SK-N-SH (cell line): ENCODE measurements at regions not wholly inside any gene's neighbourhood (a gene's known extent, or its start where the extent isn't known, plus 50 kb on each side); places are given as distances from the start of the nearest gene placed in this dataset.

Experiments
- CTCF ChIA-PET: fragments of 300-600, 350-600 bp; formaldehyde crosslinking; extraction: SDS; loops from one replicate; lab custom pipeline; 2021; lab: Yijun Ruan, JAX
- POLR2A ChIA-PET: fragments of 350-600 bp; sonication (Branson Sonifier 250); formaldehyde crosslinking; extraction: SDS; loops from one replicate; lab custom pipeline; 2020; ENCODE audit warnings: antibody characterized with exemption, inconsistent platforms; lab: Yijun Ruan, JAX
- DNase-seq: peaks from one replicate; pipeline ENCODE4 v3.0.0; 2012
- H2AFZ ChIP-seq: fragments of 200-600 bp; sonication (generic); 2 replicates; pipeline ENCODE4 v1.8.1; 2016; ENCODE audit warnings: antibody characterized with exemption, mild to moderate bottlenecking, low read depth
- H3F3A ChIP-seq: fragments of 200-600 bp; sonication (generic); replicated peaks from 2 replicates; pipeline ENCODE3; 2016; ENCODE audit warnings: antibody characterized with exemption, mild to moderate bottlenecking; ENCODE audit not compliant: insufficient read depth
- H3K27ac ChIP-seq, 2 experiments: fragments of 200-500 bp in 1 of 2; fragments of 200-600 bp in 1 of 2; sonication (Bioruptor generic) in 1 of 2; sonication (generic), shearing (Covaris generic) in 1 of 2; 2 replicates each; pipeline versions ENCODE4 v1.5.1 to v1.6.1; 2014 to 2016; ENCODE audit warnings: low read depth in 2 of 2, inconsistent platforms in 1 of 2, low read length in 1 of 2, mild to moderate bottlenecking in 1 of 2, mixed read lengths in 1 of 2
- H3K27me3 ChIP-seq: fragments of 200-600 bp; sonication (generic), shearing (Covaris generic); 2 replicates; pipeline ENCODE4 v1.6.1; 2016; ENCODE audit warnings: mixed run types; ENCODE audit not compliant: insufficient read depth
- H3K36me3 ChIP-seq, 2 experiments: fragments of 200-500 bp in 1 of 2; fragments of 200-600 bp in 1 of 2; sonication (Bioruptor generic) in 1 of 2; sonication (generic) in 1 of 2; replicated peaks in 1 of 2; 2 replicates each; pipeline versions ENCODE3 to v1.5.1; 2014 to 2016; ENCODE audit warnings: low read length in 1 of 2, mild to moderate bottlenecking in 1 of 2; ENCODE audit not compliant: insufficient read depth in 2 of 2, control insufficient read depth in 1 of 2
- H3K4me1 ChIP-seq, 2 experiments: fragments of 200-500 bp in 1 of 2; fragments of 200-600 bp in 1 of 2; sonication (Bioruptor generic) in 1 of 2; sonication (generic), shearing (Covaris generic) in 1 of 2; 2 replicates each; pipeline versions ENCODE4 v1.5.1 to v1.6.1; 2014 to 2016; ENCODE audit warnings: low read depth in 1 of 2, low read length in 1 of 2, mixed run types in 1 of 2; ENCODE audit not compliant: insufficient read depth in 2 of 2, control insufficient read depth in 1 of 2
- H3K4me2 ChIP-seq: fragments of 200-600 bp; sonication (generic), shearing (Covaris generic); 2 replicates; pipeline ENCODE4 v1.6.1; 2017; ENCODE audit warnings: mixed run types
- H3K4me3 ChIP-seq, 2 experiments: fragments of 200-500 bp in 1 of 2; fragments of 200-600 bp in 1 of 2; sonication (Bioruptor generic) in 1 of 2; sonication (generic), shearing (Covaris generic) in 1 of 2; 2 replicates each; pipeline versions ENCODE4 v1.5.1 to v1.8.1; 2014 to 2016; ENCODE audit warnings: low read depth in 2 of 2, inconsistent platforms in 1 of 2, low read length in 1 of 2, mild to moderate bottlenecking in 1 of 2, mixed read lengths in 1 of 2, moderate library complexity in 1 of 2
- H3K79me2 ChIP-seq: fragments of 200-600 bp; sonication (generic); 2 replicates; pipeline ENCODE4 v1.8.1; 2017; ENCODE audit warnings: mild to moderate bottlenecking; ENCODE audit not compliant: insufficient read depth
- H3K9ac ChIP-seq: fragments of 200-600 bp; sonication (generic); 2 replicates; pipeline ENCODE4 v1.6.1; 2017; ENCODE audit warnings: mixed run types
- H3K9me2 ChIP-seq: fragments of 200-600 bp; sonication (generic); 2 replicates; pipeline ENCODE4 v1.6.1; 2017; ENCODE audit warnings: mixed run types
- H3K9me3 ChIP-seq: fragments of 200-600 bp; sonication (generic); 2 replicates; pipeline ENCODE4 v1.6.1; 2017; ENCODE audit warnings: mixed run types, mild to moderate bottlenecking, moderate library complexity
- H4K20me1 ChIP-seq: fragments of 200-600 bp; sonication (generic); 2 replicates; pipeline ENCODE4 v1.6.1; 2017; ENCODE audit warnings: mild to moderate bottlenecking, mixed run types; ENCODE audit not compliant: insufficient read depth
- CHD2 ChIP-seq: fragments of 150-350 bp; IDR thresholded peaks from 2 replicates; pipeline ENCODE4 v1.6.1; 2018; ENCODE audit warnings: low read length; ENCODE audit not compliant: partially characterized antibody
- FOXJ3 ChIP-seq: sonication (generic); formaldehyde crosslinking; IDR thresholded peaks from 2 replicates; pipeline ENCODE4 v1.5.1; 2020; ENCODE audit warnings: mild to moderate bottlenecking, missing genetic modification reagents
- GABPA ChIP-seq: IDR thresholded peaks from 2 replicates; pipeline ENCODE4 v1.4.0; 2012; ENCODE audit warnings: low read depth, mild to moderate bottlenecking
- GATA2 ChIP-seq: sonication (generic); formaldehyde crosslinking; IDR thresholded peaks from 2 replicates; pipeline ENCODE4 v1.5.0; 2020; ENCODE audit warnings: mild to moderate bottlenecking, missing genetic modification reagents
- JUND ChIP-seq: IDR thresholded peaks from 2 replicates; pipeline ENCODE4 v1.4.0; 2012
- NFIC ChIP-seq: IDR thresholded peaks from 2 replicates; pipeline ENCODE4 v1.4.0; 2012; ENCODE audit warnings: borderline replicate concordance
- PBX3 ChIP-seq: IDR thresholded peaks from 2 replicates; pipeline ENCODE4; 2012
- POLR2AphosphoS5 ChIP-seq: IDR thresholded peaks from 2 replicates; pipeline ENCODE4 v1.6.1; 2012; ENCODE audit warnings: low read depth, low read length
- RAD21 ChIP-seq: IDR thresholded peaks from 2 replicates; pipeline ENCODE4 v1.6.1; 2012; ENCODE audit warnings: mild to moderate bottlenecking, low read length
- RFX5 ChIP-seq: IDR thresholded peaks from 2 replicates; pipeline ENCODE4 v1.6.1; 2012; ENCODE audit warnings: mild to moderate bottlenecking, improper control_type of control experiment, low read length
- RXRA ChIP-seq: IDR thresholded peaks from 2 replicates; pipeline ENCODE4 v1.4.0; 2012; ENCODE audit warnings: low read depth, mild to moderate bottlenecking, borderline replicate concordance
- SIN3A ChIP-seq: IDR thresholded peaks from 2 replicates; pipeline ENCODE4 v1.6.1; 2012; ENCODE audit warnings: low read depth, mild to moderate bottlenecking, low read length, moderate library complexity, borderline replicate concordance
- TAF1 ChIP-seq: IDR thresholded peaks from 2 replicates; pipeline ENCODE4 v1.6.1; 2012; ENCODE audit warnings: low read depth, mild to moderate bottlenecking, low read length, moderate library complexity, borderline replicate concordance
- TCF12 ChIP-seq: IDR thresholded peaks from 2 replicates; pipeline ENCODE4 v1.4.0; 2012
- TEAD4 ChIP-seq: IDR thresholded peaks from 2 replicates; pipeline ENCODE4 v1.4.0; 2012; ENCODE audit warnings: mild to moderate bottlenecking, borderline replicate concordance; ENCODE audit not compliant: insufficient read depth
- YY1 ChIP-seq: IDR thresholded peaks from 2 replicates; pipeline ENCODE4 v1.4.0; 2012; ENCODE audit warnings: low read depth, mild to moderate bottlenecking
- ZBTB33 ChIP-seq: IDR thresholded peaks from 2 replicates; pipeline ENCODE4 v1.4.0; 2012; ENCODE audit warnings: low read depth, borderline replicate concordance
- WGBS: methylation state at CpG from one replicate; pipeline ENCODE4 v1.1.6; 2017; ENCODE audit warnings: low lambda C conversion rate; 5-methylcytosine and 5-hydroxymethylcytosine counted together

GRCh38 chr1:55654171-55654570 is 439.0 kb upstream of the USP24 start:
- Histone ChIP-seq H3K79me2 (no peaks in the 10 kb centered on the region), H3K4me2 (no peak overlapping the region), H3K9me2 (no peaks in the 10 kb centered on the region), H2AFZ (no peak overlapping the region), H3K4me3 (no peak overlapping the region), H3K4me1 (peaks cover 0 to 2% of the 10 kb centered on the region in 2 experiments; a peak in 1 of 4 replicates), H3K27me3 (no peaks in the 10 kb centered on the region), H3K9ac (no peak overlapping the region), H3F3A (no peaks in the 10 kb centered on the region), H3K9me3 (no peaks in the 10 kb centered on the region), H4K20me1 (no peaks in the 10 kb centered on the region), H3K27ac (no peak overlapping the region), H3K36me3 (no peaks in the 10 kb centered on the region)
- POLR2A ChIA-PET = no interaction called here
- CTCF ChIA-PET = no interaction called here
- no peak for DNase-seq
- TF ChIP-seq TCF12 (no peak), FOXJ3 (CRISPR knock-in tag) (no peak), JUND (no peak), SIN3A (no peak), TAF1 (no peak), GABPA (no peak), GATA2 (CRISPR knock-in tag) (no peak), RAD21 (no peak), RFX5 (no peak)

- Histone ChIP-seq H3F3A (no peaks in the 10 kb centered on the region), H3K4me3 (no peak overlapping the region), H3K4me2 (no peak overlapping the region), H3K9me3 (no peaks in the 10 kb centered on the region), H3K27ac (no peak overlapping the region), H2AFZ (no peak overlapping the region), H3K27me3 (no peaks in the 10 kb centered on the region), H3K79me2 (no peaks in the 10 kb centered on the region), H3K4me1 (peaks cover 0 to 6% of the 10 kb centered on the region in 2 experiments; a peak in 1 of 4 replicates), H4K20me1 (no peaks in the 10 kb centered on the region), H3K9me2 (no peaks in the 10 kb centered on the region), H3K36me3 (no peaks in the 10 kb centered on the region), H3K9ac (no peak overlapping the region)
- DNase-seq = no peak
- WGBS = 63% methylated on average over 3 of the region's 3 CpGs
- CTCF ChIA-PET = no interaction called here
- TF ChIP-seq PBX3 = no peak
- no peak for TF ChIP-seq RXRA
- no peak for TF ChIP-seq CHD2
- TF ChIP-seq POLR2AphosphoS5 = no peak
- TF ChIP-seq ZBTB33 = no peak
- no peak for TF ChIP-seq GATA2 (CRISPR knock-in tag)
- no peak for TF ChIP-seq TEAD4
- TF ChIP-seq YY1 = no peak
- no peak for TF ChIP-seq RFX5
- TF ChIP-seq NFIC = no peak
- POLR2A ChIA-PET = no interaction called here
Observed at GRCh38 chr1:55650444-55650843, 435.3 kb upstream of the USP24 start.
